NCI-H460 (cell line): ENCODE measurements at regions not wholly inside any gene's neighbourhood (a gene's known extent, or its start where the extent isn't known, plus 50 kb on each side); places are given as distances from the start of the nearest gene placed in this dataset.

ENCODE experiments used
- DNase-seq: peaks from one replicate; pipeline ENCODE4 v3.0.0-alpha.2; 2016; ENCODE audit warnings: low read depth; ENCODE audit errors: extremely low read depth

- DNase-seq, result no peak
Measured at GRCh38 chr14:65241125-65241752, 138.9 kb upstream of the MAX start.

GRCh38 chr14:65242732-65243134 lies 140.4 kb upstream of the MAX start:
- no peak for DNase-seq

DNA sequence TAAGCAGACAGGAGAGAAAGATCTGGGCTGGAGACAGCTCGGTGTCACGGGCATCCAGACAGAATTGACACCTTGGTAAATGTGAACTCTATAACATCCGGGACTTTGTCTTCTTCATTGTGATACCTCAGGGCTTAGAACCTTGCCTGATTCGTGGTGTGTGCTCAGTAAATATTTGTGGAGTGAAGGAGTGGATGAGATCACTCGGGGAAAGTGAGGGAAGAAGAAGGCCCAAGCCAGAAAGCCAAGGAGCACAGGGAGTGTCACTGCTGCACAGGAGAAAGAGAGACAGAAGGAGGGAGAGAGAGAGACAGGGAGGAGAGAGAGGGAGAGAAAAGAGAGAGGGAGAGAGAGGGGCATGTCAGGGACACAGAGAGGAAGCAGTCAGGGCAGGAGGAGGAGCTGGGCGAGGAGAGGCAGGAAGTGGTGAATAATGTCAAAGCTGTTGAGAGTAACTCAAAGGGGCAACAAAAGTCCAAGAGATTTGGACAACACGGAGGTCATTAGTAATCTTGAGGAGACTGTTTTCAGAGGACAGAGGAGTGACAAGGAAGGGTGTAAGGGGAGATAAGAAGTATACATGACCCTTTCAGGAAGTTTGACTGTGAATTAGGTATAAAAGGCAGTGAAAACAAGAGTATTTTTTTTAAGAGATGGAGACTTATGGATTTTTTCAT lies 141.6 kb upstream of the MAX start:
- DNase-seq, result no peak

DNA sequence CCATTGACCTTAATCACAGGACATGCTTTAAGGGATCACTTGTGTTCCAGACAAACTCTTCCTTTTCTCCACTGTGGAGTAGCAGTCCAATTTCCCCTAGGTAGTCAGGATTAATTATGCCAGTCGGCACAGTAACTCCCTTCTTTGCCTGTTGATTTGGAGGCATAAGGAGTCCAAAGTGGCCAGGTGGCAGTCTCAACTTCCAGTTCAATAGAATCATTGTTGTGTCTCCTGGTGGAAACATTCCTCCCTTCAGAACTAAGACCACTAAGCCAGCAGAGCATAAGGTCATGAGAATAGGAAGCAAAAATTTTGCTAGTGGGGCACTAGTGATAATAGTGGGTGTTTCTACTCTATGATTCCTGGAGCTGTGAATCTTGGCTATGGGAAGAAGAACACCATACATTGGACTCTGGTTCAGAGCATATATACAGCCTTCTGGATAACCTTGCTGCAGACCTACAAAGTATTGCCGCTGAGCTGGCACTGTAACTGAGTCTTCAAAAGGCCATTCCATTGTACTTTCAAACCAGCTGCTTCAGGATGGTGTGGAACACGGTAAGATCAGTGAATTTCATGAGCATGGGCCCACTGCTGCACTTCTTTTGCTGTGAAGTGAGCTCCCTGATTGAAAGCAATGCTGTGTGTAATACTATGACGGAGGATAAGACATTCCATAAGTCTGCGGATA lies 147.3 kb upstream of the MAX start:
- DNase-seq, result no peak

DNA sequence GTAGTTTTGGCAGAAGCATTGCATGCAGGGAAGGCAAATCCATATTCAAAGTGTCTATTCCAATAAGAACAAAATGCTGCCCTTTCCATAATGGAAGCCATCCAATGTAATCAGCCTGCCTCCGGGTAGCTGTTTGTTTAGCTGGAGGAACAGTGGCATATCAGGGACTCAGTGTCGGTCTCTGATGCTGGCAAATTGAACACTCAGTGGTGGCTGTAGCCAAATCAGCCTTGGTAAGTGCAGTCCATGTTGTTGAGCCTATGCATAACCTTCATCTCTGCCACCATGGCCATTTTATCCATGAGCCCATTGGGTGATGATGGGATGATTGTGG lies 147.8 kb upstream of the MAX start:
- DNase-seq, result no peak

- DNase-seq, result no peak
Measured at GRCh38 chr14:65251213-65251612, 148.9 kb upstream of the MAX start.

DNA sequence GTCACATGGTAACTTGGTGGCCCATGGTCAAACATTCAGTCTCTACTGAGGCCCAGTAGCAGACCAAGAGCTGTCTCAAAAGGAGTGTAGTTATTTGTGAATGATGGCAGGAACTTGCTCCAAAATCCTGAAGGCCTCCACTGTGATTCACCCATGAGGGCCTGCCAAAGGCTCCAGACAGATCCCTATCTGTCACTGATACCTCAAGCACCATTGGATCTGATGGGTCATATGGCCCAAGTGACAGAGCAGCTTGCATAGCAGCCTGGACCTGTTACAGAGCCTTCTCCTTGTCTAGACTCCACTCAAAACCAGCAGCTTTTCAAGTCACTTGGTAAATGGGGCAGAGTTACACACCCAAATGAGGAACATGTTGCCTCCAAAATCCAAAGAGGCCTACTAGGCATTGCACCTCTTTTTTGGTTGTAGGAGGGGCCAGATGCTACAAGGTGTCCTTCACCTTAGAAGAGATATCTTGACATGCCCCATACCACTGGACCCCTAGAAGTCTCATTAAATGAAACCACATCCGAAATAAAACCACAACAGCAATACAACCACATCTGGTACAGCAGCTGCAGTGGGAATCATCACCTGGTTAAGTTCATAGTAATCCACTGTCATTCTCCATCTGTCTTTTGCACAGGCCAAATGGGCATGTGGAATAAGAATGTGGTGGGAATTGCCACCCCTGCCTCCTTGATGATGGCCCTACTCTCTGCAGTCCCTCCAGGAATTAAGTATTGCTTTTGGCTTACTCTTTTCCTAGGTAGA lies 150.4 kb upstream of the MAX start:
- no peak for DNase-seq

GRCh38 chr14:65255029-65255545 lies 152.8 kb upstream of the MAX start:
- DNase-seq, result peak; percentile 39

DNA sequence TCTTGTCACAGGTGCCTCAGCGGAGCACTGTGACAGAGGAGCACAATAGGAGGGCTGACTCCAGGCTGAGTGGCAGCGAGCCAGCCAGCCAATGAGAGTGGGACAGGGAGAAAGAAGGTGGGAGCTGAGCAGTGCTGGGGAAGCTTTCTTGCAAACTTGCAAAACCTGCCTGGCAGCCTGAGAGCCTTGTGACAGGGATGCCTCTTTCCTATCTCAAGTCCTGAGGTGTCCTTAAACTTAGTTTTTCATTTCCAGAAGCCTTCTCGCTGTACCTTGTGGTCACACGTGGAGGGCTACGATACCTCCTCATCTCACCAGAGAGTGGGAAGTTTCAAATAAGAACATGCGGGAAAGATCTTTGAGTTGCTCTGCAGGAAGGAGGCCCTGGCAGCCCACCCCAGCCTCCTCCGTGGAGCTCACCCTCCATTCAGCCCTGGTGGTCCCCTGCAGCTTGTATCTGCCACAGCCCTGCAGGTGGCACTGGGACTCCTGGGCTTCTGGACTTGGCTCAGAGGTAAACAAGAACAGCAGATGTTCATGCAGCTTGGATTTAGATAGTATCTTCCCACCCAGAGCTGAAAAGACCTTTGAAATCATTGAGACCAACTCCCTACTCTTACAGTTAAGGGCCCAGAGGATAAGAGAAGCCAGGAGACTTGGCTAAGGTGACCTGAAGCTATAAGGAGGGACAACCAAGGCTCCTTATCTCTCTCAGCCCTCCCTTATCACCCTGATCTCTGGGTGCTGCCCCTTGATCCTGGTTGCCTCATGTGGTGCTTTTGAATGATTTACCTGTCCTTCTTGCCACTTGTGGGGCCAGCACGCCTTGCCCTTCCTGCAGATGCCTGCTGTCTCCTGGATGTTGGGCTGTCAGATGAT lies 153.5 kb upstream of the MAX start:
- no peak for DNase-seq

DNA sequence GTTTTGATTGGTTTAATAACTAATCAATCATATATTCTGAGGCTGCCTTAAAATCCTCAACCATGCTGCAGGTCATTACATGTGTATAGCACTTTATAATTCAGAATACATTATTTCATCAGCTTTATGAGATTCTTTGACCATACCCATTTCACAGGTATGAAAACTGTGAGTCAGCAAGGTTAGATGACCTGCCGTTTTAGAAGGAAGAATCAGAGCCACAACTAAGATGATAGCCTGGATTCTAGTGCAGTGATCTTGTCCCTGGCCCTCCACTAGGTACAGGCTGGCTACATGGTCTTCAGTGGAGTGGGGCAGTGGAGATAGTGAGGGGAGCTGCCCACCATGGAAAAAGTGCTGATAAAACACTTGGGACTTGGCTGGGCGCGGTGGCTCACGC lies 154.4 kb upstream of the MAX start:
- no peak for DNase-seq

DNA sequence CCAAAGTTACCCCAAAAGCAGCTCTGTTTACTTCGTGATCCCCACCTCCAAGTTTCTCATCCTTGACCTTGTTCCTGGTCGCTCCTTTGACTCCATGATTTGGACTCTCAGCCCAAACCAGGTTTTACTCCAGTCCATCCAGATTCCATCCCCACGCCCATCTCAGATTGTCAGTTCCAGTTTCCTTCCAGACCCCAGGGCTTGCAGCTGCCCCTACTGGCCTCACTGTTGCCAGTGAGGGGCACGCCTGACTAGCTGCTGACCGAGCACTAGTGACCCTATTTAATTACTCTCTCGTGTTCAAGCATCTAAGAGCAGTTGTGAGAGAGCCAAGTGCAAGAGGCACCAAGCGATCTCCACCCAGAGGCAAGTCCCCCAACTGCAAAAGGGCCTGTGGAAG lies 155.1 kb upstream of the FUT8 start:
- no peak for DNase-seq

DNA sequence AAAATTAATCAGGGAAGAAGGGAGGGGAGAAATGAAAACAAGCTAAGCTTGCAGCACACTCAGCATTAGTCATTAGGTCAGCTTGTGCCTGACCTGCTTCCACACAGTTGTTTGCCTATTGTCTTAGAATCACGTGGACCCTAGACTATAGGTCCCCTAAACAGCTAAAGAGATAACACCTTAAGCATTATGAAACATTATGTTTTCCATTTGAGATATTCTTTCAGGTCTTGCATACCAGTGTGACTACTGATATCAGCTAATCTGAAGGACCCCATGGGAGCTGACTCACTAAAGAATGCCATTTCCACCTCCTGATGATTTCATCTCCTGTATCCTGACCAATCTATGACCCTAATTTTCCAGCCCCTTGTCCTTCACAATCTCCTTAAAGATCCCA lies 154.1 kb upstream of the FUT8 start:
- peak; percentile 21 for DNase-seq

DNA sequence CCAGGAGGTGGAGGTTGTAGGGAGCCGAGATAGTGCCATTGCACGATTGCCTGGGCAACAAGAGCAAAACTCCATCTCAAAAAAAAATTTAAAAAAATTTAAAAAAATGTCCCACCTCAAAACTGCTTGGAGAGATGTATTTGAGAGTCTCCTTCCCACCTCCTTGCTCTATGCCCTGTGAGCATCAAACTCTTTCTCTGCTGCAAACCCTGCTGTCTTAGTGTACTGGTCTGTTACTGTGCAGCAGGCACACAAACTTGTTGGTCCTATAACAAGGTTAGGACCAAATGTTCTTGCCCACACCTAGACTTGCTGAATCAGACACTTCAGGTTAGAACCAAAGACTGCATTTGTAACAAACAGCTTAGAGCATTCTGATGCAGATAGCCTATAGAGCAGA lies 153.5 kb upstream of the FUT8 start:
- DNase-seq, result no peak

DNA sequence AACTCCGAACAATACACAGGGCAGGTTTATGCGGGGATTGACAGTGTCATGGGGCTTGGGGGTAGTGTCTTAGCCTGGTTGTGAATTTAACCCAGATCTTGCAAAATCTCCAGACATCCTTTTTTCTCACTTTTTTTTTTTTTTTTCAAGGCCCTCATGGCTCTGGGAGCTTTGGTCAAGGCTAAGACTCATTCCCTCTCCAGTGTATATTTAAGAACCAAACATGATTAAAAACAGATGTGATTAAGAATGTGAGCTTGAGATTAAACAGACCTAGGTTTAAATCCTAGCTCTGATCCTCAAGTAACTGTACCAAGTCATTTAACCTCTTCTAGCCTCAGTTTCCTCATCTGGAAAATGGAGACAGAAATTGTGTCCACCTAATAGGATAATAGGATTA lies 151.7 kb upstream of the FUT8 start:
- DNase-seq, result no peak

DNA sequence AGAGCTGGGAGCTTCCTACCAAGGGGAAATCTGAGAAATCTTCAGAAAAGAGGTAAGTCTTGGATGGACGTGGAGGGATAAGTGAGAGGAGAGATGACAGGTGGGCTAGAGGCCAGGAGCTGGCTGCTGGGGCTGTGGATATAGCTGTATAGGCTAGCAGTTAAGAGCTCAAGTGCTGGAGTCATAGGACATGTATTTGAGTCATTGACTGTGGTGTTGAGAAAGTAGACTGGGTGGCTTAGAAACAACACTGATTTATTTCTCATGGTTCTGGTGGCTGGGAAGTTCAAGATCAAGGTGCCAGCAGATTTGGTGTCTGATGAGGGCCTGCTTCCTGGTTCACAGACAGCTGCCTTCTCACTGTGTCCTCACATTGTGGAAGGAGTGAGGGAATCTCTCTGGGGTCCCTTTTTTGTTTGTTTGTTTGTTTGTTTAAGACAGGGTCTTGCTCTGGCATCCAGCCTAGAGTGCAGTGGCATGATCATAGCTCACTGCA lies 151.1 kb upstream of the FUT8 start:
- DNase-seq, result no peak

GRCh38 chr14:65261946-65262345 lies 150.6 kb upstream of the FUT8 start:
- DNase-seq, result no peak

DNA sequence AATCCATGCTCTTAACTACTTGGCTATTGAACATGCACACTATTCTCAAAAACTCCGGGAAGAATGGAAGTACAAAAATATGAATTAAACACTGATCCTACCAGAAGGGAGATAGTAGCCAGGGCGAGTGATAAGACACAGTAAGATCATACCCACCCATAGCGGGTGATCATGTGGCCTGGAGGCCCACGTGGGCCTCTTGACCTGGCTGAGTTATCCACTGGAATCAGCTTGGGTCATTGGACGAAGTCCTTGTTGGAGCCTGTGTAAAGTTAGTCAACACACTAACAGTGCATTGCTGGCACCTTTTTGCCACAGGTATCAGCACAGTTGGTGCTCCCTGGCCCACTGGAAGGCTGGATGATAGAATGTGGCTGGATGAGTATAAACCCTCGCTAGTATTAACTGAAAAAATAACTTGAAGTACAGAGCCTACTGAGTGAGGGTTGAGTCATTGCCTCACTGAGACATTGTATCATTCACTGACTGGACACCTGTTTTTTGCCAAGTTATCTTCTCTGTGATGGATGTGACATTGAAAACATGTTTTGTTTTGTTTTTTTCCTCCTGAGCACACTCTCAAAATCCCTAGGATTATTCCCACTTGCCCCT lies 149.2 kb upstream of the FUT8 start:
- no peak for DNase-seq

GRCh38 chr14:65267856-65268255 lies 144.7 kb upstream of the FUT8 start:
- no peak for DNase-seq

DNA sequence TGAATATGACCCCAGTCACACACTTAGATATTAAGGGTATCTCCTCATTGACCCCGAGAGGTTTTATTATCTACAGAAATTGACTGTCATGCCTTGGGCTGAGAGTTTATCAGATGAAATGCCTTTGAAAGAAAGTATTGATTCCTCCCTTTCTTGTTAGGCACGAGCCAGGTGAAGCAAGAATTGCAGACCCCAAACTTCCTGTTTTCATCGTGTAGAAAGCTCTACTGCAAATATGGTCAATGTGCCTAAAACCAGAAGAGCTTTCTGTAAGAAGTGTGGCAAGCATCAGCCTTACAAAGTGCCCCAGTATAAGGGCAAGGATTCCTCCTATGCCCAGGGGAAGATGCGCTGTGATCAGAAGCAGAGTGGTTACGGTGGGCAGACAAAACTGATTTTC lies 143.9 kb upstream of the FUT8 start:
- DNase-seq, result no peak

DNA sequence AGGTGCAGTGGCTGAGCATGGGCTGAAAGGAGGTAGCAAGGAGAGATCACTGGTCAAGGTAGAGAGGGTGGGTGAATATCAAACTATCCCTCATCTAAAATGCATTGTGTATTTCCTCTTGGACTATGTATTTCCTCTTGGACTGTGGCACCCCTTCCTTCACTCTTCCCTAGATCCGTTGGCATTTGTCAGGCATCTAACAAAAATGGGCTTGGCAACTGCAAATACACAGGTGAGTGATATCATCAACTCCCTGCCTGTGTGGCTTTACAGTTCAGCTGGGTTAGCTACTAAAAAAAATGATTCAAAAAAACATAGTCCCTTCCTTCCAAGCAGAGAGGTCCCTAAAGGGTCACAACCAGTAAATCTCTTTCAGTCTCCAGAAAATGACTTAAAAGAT lies 142.8 kb upstream of the FUT8 start:
- no peak for DNase-seq
